Activated CD4-positive, alpha-beta T cell treated with anti-CD3 and anti-CD28 coated beads, Interleukin-2, Interleukin-6, amounts not matched to agents 100 ng/mL and 50 ng/mL, durations not matched to agents 16 hours and 8 hours (primary cell): ENCODE measurements at regions not wholly inside any gene's neighbourhood (a gene's known extent, or its start where the extent isn't known, plus 50 kb on each side); places are given as distances from the start of the nearest gene placed in this dataset.

Source experiments
- DNase-seq: peaks from one replicate; pipeline ENCODE4 v3.0.0-alpha.2; 2020

DNA sequence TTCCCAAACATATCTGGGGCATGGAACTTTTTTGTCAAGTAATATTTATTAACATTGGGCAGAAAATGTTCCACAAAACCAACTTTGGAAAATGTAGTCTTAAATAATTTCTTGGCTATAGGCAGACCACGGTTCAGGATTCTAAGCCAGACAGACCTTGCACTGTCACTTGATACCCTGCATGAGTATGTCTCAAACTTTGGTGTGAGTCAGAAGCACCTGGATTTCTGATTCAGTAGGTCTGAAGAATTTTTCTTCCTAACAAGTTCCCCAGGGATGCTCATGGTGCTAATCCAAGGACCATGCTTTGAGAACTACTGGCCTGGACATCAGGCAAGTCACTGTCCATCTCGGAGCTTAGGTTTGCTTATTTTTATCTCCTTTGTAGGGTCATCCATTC lies 562.0 kb downstream of the PLPP3 start:
- DNase-seq: no peak

DNA sequence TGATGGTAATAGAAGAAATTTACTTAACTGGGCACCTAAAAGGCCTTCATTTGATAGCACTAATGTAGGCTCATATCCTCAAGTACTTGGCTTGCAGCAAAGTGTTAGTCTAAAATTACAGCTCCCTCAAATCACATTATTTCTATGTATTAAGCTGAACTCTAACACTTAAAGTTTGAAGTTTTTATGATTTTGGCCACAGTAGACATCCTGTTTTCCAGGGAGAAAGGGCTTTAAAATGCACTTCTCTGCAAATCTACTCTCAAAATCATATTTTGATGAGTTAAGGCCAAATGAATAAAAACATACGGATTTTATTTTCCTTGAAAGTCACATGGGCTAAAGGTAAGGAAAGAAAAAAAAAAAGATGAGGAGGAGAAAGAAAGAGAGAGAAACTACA lies 575.5 kb downstream of the PLPP3 start:
- no peak for DNase-seq

DNA sequence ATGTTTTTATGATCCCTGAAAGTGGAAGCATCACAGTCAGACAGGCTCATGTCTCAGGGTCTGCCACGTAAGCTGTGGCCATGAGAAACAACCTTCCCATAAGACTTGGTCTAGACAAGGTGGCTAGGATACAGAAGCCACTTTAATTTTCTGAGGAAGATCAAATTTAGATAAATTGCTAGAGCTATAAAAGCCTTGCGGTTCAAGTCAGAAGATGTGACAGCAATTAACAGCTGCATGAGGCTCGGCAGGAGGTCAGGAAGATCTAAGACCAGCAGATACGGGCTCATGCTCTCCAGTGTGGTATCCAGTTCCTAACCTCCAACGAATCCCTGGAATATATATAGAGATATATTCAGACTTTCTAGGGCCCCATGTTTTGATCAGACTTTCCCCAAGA lies 577.1 kb downstream of the PLPP3 start:
- no peak for DNase-seq

DNA sequence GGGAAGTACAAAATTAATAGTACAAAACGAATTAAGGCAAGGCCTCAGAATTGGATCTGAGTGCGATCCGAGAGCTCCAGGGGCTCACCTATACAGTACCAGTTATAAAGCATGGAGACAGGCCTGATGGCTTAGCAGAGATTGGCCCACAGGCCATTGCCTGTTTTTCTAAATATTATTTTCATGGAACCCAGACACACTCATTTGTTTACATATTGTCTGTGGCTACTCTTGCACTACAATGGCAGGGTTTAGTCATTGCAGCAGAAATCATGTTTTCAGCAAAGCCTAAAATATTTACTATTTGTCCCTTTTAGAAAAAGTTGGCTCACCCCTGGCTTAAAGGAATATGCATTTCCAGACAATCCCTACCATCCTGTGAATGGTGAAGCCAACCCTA lies 578.9 kb downstream of the PLPP3 start:
- no peak for DNase-seq

DNA sequence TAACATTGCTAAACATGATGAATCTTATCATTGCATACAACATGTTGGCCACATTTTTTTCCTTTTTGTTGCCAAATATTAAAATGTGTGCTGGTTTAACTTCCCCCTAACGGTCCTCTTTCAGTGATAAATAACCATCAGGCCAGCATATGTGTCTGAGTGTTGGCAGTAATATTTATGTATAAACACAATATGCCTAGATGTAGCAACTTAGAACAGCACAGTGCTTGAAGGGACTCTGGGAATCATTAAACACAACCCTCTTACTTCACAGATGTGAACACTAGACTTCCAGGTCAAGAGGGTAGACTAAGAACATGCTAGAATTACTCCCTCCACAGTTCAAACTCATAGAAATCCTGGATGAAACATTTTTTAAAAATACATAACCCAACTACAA lies 581.8 kb downstream of the PLPP3 start:
- no peak for DNase-seq

DNA sequence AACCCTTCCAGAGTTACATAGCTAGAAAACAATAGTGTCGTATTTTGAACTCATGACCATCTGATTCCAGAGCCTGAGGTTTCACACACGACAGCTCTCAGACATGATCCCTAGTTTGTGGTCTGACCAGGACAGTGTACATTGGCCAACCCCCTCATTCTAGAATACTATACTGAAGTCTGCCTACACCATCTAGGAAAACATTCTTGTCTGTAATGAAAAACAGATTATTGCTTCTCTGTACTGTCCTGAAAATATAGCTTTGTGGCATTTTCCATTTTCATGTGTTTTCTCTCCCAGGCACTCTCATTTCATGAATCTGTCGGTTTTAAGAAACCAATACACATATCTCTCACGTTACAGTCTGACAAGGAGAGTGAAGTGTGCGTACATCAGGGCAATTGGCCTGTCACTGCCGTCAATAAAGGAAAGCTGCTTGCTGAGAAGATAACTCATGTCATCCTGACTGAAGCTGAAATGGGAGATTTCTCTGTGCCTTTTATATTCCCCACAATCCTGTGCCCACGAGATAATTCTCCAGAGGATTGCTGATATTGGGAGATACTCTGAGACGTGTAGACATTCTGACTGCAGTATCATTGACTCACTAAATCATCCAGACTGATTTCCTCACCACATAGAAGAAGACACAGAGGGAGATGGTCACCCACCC lies 585.6 kb downstream of the PLPP3 start:
- no peak for DNase-seq

DNA sequence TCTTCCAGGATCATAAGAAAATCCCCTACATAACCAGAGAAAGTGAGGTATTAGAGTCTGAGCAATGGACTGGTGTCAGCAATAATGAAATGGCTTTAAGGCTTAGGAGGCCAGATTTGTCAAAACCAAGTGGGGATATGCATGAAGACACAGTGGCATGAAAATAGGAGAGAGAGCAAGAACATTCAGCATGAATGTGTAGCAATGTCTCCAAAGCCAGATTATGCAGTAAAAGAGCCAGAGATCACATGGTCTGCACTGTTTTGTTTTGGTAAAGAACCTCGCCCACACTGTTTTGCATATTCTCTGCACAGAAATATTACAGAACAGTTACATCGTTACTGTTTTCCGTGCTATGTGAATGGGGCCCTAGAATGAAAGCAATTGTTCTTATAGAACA lies 589.4 kb downstream of the PLPP3 start:
- DNase-seq: no peak

DNA sequence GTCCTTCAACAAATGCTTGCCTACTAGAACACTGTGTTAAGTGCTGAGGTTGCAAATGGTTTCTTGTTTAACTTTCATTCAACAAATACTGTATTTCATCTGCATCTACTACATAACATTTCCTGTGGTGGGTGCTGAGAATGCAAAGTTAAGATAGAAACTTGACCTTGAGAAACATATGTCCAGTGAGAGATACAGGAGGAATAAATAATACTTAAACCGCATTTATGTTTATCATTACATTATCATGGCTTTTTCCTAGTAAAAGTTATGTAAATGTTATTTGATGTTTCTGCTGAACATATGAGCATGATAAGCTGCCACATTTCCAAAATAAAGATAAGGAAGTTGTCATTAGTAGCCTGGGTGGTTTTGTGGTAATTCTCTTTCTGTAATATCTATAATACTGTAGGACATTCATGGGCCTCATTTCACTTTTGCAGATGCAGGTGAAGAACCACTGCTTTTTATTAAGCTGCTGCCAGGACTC lies 590.4 kb downstream of the PLPP3 start:
- DNase-seq: no peak

DNA sequence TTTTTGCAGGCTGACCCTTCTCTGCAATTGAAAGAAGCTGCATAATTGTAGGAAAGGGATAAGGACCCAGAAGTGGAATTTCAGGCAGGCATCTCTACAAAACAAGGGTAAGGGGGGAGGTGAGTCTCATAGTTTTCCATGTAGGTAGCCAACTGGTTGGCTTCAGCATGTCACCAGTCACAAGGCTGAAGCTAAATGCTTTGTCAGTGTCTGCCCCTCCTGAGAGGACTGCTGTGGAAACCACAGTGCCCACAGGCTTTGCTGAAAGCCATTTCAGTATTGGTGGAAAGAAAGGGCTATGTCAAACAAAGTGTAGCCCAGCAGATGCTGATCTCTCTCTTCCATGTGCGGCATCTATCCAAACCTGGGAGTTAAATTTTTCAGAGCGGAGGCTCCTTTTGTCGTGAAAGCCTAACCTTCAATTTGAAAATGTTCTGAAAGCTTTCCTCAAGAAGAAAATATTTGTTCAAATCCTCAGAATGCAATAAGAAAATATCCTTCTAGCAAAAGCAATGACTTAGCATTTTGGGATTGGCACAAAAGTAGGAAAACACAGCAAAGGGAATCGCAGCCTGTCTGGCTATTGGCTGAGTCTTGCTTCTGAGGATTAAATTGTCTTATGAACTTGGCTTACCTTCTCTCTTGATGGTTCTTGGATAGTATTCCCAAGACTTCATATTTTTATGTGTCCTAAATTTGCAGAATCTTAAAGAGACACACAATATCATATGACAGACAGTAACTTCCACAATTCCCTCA lies 591.7 kb downstream of the PLPP3 start:
- no peak for DNase-seq

DNA sequence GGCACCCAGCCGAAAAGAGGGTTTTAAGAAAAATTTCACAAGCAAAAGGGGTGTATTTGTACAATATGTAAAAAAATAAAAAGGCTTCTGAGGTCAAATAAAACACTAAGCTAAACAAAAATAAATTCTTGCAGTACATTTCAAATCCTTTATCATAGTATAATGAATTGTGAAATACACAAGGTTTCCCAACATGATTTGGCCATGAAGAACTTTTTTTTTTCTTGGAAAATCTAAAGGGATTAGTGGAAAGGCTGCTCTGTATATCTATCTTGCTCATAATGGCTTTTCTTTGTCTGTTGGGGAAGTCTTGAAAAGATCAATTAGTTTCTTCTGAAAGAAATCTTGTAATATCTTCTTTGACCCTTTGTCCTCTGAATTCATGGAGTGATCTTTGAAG lies 593.4 kb downstream of the PLPP3 start:
- no peak for DNase-seq

DNA sequence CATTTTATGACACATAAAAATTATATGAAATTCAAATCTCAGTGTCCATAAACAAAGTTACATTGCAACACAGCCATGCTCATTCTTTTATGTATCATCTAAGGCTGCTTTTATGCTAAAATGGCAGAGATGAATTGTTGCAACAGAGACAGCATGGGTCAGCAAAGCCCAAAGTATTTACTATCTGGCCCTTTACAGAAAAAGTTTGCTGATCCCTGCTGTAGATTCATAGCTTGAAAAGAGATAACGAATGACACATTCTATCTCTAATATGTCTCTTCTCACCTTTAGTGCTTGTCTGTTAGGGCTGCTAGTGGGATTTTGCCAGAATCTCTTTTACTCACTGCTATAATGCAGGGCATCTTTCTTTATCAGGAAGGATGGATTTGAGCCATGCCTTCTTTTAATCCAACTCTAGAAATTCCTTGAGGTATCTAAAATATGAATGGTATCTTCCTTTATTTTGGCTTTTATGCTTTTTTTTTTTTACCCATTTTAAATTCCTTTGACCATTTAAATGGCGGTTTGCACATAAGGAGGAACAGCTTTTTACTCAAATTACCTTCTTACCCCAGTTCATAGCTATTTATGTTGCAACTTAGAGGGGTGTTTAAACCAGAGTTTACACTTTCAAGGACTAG lies 598.2 kb downstream of the PLPP3 start:
- DNase-seq: no peak

DNA sequence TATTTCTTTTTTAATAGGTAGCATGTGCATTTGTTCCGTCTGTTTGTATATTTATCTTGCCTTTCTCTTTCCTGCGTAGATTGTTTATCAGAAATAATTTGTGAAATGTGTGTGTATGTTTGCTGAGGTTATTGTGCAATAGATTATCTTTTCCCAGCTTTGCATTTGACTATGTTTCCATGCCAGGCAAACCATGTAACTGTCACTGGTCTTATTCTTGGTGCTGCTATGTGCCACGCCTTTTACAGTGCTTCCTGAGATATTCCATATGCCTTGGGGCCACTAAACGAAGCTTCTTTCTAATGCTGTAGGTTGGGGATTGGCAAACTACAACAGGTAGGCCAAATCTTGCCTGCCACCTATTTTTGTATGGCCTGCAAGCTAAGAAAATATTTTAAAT lies 598.8 kb downstream of the PLPP3 start:
- DNase-seq: no peak

DNA sequence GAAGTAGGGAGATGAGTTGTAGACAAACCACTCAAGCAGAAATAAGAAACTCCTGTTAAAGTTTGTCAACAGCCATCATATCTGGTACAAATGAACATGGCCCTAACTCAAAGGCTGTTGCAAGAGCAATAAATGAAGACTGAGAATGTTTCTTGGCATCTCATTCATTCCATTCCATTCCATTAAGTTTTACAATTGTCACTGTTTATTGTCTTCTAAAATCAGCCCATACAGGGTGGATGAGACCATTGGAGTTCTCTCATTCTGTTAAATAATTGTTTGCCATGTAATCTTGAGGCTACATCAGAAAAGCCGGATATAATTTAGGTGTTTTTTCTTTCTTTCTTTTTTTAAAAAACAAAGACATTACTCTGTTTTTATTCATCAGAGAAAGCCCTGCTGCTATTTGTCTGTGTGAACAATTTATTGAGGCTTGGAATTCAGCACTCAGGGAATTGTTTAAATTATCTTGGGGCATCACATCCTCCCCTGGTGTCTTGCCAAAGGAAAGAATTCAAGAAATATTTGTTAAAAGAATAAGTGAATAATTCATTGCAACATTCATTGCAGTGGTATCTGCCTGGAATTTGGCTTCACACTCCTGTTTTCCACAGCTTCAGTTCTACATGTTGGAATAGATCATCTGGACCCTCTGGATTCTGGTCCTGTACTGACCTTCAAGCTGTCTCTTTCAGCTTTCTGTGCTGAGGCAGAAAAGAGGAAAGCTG lies 604.5 kb downstream of the PLPP3 start:
- no peak for DNase-seq

DNA sequence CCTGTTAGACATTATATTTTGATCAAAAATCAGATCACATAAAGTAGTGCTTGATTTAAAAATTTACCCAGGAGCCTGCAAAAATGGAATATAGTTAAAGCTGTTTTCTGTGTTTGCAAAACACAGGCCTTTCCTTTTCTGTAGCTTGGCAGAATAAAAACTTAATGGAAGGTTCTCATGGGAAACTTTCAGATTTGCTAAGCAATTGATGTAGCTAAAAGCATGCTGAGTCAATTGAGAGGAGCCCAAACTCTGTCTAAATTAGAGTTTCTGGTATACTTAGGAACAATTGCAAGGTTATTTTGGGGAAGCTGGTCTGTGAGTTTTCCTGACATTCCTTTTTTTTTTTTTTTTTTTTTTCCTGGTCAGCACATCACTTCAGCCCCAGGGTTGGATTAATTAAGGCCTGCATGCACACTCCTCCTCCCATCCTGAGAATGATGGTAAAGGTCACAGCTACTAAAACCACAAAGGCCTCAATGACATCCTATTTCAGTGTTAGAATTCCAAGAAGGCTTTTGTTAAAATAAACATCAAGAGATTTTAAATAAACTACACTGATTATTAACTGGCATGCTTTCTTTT lies 608.7 kb downstream of the PLPP3 start:
- DNase-seq: no peak

DNA sequence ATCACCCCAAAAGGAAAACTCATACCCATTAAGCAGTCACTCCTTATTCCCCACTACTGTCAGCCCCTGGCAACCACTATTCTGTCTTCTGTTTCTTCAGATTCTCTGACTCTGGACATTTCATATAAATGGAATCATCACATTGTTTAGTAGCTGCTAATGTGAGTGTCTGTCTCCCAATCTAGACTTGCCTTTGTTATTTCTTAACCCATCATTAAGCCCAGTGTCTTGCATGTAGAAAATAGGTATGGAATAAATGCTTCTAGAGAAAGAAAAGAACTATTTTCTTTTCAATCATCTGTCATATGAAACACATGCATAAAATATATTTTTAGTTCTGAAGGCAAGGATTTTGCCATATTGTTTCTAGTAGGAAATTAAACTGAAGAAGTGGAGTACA lies 610.0 kb downstream of the PLPP3 start:
- DNase-seq: no peak

DNA sequence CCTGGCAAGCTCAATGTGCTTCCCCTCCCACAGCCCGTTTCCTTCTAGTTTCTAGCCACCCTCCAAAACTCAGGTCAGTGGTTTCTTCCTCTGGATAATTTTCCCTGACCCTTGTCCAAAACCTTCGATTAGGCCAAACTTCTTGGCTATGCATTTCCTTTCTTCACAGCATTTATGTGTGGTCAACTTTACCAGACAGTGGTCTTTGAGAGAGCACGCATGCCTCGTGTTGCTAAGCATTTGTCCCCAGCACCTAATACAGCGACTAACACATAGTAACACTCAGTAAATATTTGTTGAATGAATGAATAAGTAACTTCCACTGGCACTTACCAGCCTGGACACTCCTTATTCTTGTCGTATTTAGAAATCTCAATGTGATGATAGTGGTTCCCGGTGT lies 610.7 kb downstream of the PLPP3 start:
- DNase-seq: no peak

DNA sequence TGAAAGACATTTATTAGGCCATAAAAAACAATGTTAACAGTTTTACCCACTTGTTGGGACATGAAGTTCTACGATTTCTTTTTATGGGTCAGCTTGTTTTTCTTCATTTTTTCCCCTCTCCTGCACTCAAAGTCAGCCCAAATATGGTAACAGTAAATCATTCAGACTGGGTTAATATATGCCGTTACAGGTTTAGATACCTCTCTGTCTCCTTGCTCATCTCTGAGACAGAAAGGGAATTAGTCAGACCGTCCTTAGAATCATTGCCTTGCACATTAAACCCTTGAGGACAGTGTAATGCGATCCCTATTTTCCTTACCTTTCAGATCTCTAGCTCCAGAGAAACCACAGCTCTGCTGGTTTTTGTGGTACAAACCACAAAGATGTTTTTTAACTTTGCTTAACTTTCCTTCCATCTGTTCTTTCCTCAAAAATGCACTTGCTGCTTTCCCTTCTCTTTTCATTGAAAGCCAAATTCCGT lies 613.3 kb downstream of the PLPP3 start:
- DNase-seq: no peak

DNA sequence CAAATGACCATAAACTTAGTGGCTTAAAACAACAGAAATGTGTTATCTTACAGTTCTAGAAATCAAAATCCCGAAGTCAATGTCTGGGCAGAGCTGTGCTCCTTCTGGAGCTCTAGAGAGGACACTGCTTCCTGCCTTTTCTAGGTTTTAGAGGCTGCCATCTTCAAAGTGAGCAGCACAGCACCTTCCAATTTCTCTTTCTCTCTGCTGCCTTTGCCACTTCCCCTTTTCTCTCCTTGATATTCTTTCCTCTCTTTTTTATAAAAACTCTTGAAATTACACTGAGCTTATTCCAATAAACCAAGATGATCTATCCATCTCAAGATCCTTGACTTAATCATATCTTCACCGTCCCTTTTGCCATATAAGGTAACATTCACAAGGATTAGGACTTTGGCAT lies 616.9 kb downstream of the PLPP3 start:
- no peak for DNase-seq

DNA sequence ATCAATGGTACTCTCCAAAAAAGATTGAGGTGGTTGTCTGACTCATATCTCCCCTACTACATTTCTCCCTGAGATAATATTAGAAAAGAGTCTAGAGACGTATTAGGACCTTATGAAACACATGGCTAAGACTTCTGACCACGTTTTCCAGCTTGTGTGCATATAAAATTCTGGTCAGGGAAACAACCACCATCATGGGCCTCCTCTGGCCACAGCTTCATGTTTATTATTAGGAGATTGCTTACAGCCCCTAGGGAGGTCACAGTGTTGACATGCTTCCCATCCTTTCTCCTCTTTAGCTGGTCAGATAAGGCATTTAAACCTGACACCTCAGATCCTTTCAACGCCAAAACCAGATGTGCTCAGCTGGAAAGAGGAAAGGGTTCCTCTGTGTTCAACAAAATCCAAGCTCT lies 620.2 kb downstream of the PLPP3 start:
- DNase-seq: no peak

DNA sequence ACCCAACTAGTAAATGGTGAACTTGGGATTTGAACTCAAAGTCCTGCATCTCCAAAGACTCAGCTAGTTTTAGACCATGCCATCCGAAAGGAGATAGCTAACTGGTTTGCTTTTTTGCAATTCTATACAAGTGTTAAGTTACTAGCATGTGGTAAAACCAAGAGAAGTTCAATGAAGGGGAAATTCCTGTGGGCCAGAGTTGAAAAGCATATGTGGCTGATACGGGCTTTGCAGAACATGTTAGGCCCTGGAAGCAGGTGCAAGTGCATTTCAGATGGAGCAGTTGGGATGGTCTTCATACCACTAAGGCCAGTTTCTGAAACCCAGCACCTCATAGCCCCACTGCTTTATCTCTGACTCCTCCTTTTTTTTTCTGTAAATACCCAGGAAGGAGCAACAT lies 620.9 kb downstream of the PLPP3 start:
- no peak for DNase-seq

DNA sequence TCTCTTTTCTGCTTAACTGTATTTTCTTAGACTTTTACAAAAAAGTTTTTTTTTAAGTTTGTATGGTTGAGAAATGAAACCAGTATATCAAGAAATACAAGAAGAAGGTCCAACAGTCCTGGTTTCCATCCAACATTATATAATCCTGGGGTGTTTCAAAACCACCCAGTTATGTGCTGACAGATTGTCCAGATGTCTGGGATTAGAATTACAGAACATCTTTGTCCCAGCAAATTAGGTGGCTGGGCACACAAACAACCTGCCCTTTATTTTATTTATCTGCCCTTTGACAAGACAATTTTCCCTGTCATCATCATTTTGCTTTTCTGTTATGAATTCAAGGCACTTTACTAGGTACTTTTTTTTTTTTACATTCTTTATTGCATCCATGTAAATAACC lies 622.1 kb downstream of the PLPP3 start:
- DNase-seq: no peak

DNA sequence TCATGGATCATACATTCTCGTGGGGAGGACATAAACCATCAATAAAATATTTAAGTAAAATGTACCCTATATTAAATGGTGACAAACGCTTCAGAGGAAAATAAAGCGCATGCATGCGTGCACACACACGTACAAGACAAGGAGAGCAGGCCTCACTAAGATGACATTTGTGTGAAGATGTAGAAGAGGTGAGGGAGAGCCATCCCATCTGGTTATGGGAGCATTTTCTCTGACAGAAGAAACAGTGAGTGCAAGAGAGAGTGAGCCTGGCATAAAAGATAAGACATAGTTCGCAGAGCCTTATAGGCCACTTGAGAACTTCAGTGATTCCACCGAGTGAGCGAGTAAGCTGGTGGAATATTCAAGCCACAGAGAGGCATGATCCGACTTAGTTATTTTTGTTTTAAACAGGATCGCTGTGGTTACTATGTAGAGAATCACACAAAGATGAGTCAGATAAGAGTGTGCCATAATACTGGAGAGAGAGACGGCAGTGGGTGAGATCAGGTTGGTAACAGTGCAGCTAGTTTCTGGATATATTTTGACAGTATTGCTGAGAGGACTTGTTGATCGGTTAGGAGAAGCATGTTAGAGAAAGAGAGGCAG lies 624.2 kb downstream of the PLPP3 start:
- DNase-seq: no peak

DNA sequence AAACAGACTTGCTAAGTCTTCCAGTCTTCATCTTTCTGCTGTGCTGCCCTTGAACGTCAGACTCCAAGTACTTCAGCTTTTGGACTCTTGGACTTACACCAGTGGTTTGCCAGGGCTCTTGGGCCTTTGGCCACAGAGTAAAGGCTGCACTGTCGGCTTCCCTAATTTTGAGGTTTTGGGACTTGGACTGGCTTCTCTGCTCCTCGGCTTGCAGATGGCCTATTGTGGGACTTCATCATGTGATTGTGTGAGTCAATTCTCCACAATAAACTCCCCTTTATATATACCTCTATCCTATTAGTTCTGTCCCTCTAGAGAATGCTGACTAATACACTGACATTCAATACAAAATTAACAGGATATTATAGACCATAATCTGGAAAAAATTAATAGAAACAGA lies 628.1 kb downstream of the PLPP3 start:
- no peak for DNase-seq
